ENCODE measurements at regions not wholly inside any gene's neighbourhood (a gene's known extent, or its start where the extent isn't known, plus 50 kb on each side); places are given as distances from the start of the nearest gene placed in this dataset.

DNA sequence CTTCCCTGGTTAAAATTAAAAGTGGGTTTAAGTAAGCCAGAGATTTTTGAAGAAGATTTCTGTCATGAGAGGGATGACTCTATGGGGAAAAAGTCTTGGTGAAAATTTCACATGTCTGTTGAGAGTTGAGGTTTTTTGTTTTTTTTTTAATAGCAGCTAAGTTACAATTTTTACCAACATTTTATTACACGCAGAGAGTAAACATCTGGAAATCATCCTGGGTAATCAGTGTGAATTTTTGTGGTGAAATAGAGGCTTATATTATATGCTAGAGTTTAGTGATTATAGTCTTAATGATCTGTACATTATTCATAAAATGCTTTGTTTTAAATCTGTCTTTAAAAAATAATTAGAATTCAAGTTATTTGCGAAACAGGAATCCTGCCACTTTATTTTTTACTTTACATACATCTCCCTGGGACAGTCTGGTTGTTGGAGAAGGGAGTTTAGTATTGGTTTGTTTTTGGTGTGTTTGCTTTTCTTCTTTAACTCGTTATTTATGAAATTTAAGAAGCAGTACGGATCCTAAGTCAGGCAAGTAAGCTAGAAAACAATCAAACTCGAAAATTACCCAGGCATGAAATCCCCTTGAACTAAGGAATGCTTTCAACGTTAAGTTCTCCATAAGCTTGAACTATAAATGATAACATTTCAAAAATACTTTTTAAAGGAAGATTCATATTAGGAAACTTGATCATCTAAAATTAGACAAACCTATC, 143.4 kb upstream of the TSC22D2 start:
- Histone ChIP-seq H2BK120ac (replicated peaks; ENCODE audit: low read depth, low read length) (no peak overlapping the region), H4K91ac (replicated peaks; ENCODE audit: insufficient read length, low read length) (no peak overlapping the region)
- POLR2A ChIA-PET (ENCODE audit: partially characterized antibody): no interaction called here
- TF ChIP-seq TAF7 (optimal IDR thresholded peaks at IDR 0.05; ENCODE audit: borderline replicate concordance, low read depth, low read length): no peak
- TF ChIP-seq SIX5 (IDR thresholded peaks at IDR 0.05; ENCODE audit: low read depth, low read length): no peak
- no peak for TF ChIP-seq KDM1A (IDR thresholded peaks at IDR 0.05; ENCODE audit: borderline replicate concordance, low read length)
- TF ChIP-seq GTF2F1 (IDR thresholded peaks at IDR 0.05; ENCODE audit: borderline replicate concordance, low read depth, low read length): no peak
- no peak for TF ChIP-seq MAX (IDR thresholded peaks at IDR 0.05)
- TF ChIP-seq SP4 (IDR thresholded peaks at IDR 0.05; ENCODE audit: low read length): no peak
- no peak for TF ChIP-seq JUN (IDR thresholded peaks at IDR 0.05; ENCODE audit: low read depth, low read length)
- TF ChIP-seq NANOG (IDR thresholded peaks at IDR 0.05; ENCODE audit: insufficient read depth, low read depth, low read length, poor library complexity, severe bottlenecking): no peak
- TF ChIP-seq BRCA1 (IDR thresholded peaks at IDR 0.05; ENCODE audit: low read depth, low read length): no peak
- TF ChIP-seq RXRA (IDR thresholded peaks at IDR 0.05; ENCODE audit: insufficient read depth, low read depth, low read length): no peak
- TF ChIP-seq BACH1 (IDR thresholded peaks at IDR 0.05; ENCODE audit: low read length): no peak
- TF ChIP-seq KDM4A (IDR thresholded peaks at IDR 0.05; ENCODE audit: low read depth, low read length, severe bottlenecking): no peak
- no peak for TF ChIP-seq CHD1 (IDR thresholded peaks at IDR 0.05; ENCODE audit: low read depth, low read length)

More for the DNA sequence above, 143.4 kb upstream of the TSC22D2 start:
- Histone ChIP-seq H3K27me3 (replicated peaks in 1 of 4; ENCODE audit: control insufficient read depth in 3 of 4, extremely low read depth in 1 of 4, insufficient read depth in 3 of 4, low read length in 3 of 4) (peaks cover 0 to 1% (median 0%) of the 10 kb centered on the region in 4 experiments; a peak in 1 of 7 replicates), H4K8ac (ENCODE audit: extremely low read depth, insufficient read depth, low read length) (no peak overlapping the region), H3K9me3 (ENCODE audit: insufficient read depth in 2 of 2, low read depth in 1 of 2, low read length in 1 of 2) (no peaks in the 10 kb centered on the region), H2BK15ac (ENCODE audit: low read length) (no peak overlapping the region), H3K79me2 (ENCODE audit: control insufficient read depth in 1 of 2, insufficient read depth in 2 of 2, low read length in 2 of 2) (no peaks in the 10 kb centered on the region), H3K36me3 (ENCODE audit: control insufficient read depth in 2 of 4, insufficient read depth in 4 of 4, low read length in 3 of 4) (no peaks in the 10 kb centered on the region), H2AK5ac (ENCODE audit: low read depth, low read length) (no peak overlapping the region), H4K5ac (ENCODE audit: insufficient read length, low read depth, low read length) (no peak overlapping the region), H2BK20ac (ENCODE audit: low read length) (no peak overlapping the region), H2AFZ (ENCODE audit: low read length) (no peak overlapping the region), H3K4me2 (ENCODE audit: insufficient read depth in 1 of 2, low read depth in 2 of 2, low read length in 2 of 2) (no peak overlapping the region), H3K18ac (ENCODE audit: extremely low read depth, low read length) (no peak overlapping the region), H3K27ac (ENCODE audit: low read depth, low read length) (no peak overlapping the region), H3K4me1 (replicated peaks in 1 of 4; ENCODE audit: control insufficient read depth in 3 of 4, insufficient read depth in 4 of 4, low read length in 3 of 4) (no peaks in the 10 kb centered on the region), H3K23me2 (ENCODE audit: low read depth, low read length) (no peaks in the 10 kb centered on the region), H3K56ac (replicated peaks; ENCODE audit: insufficient read length, low read depth, low read length) (no peak overlapping the region), H3K23ac (ENCODE audit: insufficient read length) (no peak overlapping the region), H3K4me3 (ENCODE audit: extremely low read depth in 1 of 4, insufficient read depth in 2 of 4, low read depth in 3 of 4, low read length in 4 of 4) (no peak overlapping the region), H2BK5ac (ENCODE audit: low read depth, low read length) (no peak overlapping the region), H2BK12ac (ENCODE audit: low read depth, low read length) (no peak overlapping the region), H3K4ac (replicated peaks; ENCODE audit: insufficient read length, low read depth, low read length) (no peak overlapping the region), H3K9ac (replicated peaks in 1 of 4; ENCODE audit: extremely low read depth in 1 of 4, low read depth in 3 of 4, low read length in 3 of 4) (no peak overlapping the region), H3K79me1 (ENCODE audit: low read depth, low read length) (no peaks in the 10 kb centered on the region), H4K20me1 (replicated peaks in 1 of 2; ENCODE audit: control insufficient read depth in 1 of 2, insufficient read depth in 2 of 2, low read length in 2 of 2) (no peaks in the 10 kb centered on the region), H3K14ac (ENCODE audit: insufficient read length) (no peak overlapping the region)
- FAIRE-seq: no peak
- no peak for DNase-seq (ENCODE audit: low read depth in 1 of 2, low spot score in 2 of 2)
- CTCF ChIA-PET (ENCODE audit: partially characterized antibody): interaction anchor here (0.7 to 2.4 kb wide), 4 partner anchors 23 to 328 kb away, joined by 3 to 5 read pairs (median 4); no protein-coding TSS in a partner anchor
- 92% methylated on average over 6 of the region's 6 CpGs; no CpG with 5 or more reads in 1 of the 2 experiments for WGBS, 2 experiments (ENCODE audit: extremely low coverage in 1 of 2, insufficient coverage in 1 of 2, insufficient read length in 1 of 2, insufficient replicate concordance in 2 of 2, low coverage in 1 of 2, low lambda C conversion rate in 2 of 2, missing lambda C conversion rate in 1 of 2)
